ENCODE measurements at regions not wholly inside any gene's neighbourhood (a gene's known extent, or its start where the extent isn't known, plus 50 kb on each side); places are given as distances from the start of the nearest gene placed in this dataset.

- H2AFZ ChIP-seq (ENCODE audit: low read depth, low read length, poor library complexity, severe bottlenecking): no peak overlapping the region
- no peak overlapping the region for H3K4me2 ChIP-seq (ENCODE audit: low read length)
- CTCF ChIA-PET: no interaction called here
- H3K27ac ChIP-seq (ENCODE audit: low read depth, low read length): no peak overlapping the region
- POLR2A ChIA-PET: no interaction called here
- ATAC-seq: no peak
- no peak for DNase-seq (ENCODE audit: low read depth, low spot score)
- RAD21 ChIA-PET (ENCODE audit: low non-redundant PET in 1 of 2, low total read pairs in 2 of 2, uncharacterized antibody in 2 of 2, unreplicated experiment in 2 of 2): no interaction called here
- BruUV-seq (replicated peaks): no TSS peak
- H3K79me2 ChIP-seq (ENCODE audit: insufficient read depth, low read length): no peaks in the 10 kb centered on the region
- intact Hi-C loops (cut with micrococcal nuclease): no loop called here
- H3K4me3 ChIP-seq (replicated peaks in 1 of 2; ENCODE audit: low read depth in 1 of 2, low read length in 2 of 2): no peak overlapping the region
- H4K20me1 ChIP-seq (ENCODE audit: insufficient read depth): no peaks in the 10 kb centered on the region
- no peaks in the 10 kb centered on the region for H3K9me3 ChIP-seq (ENCODE audit: control insufficient read depth in 1 of 2, insufficient read depth in 1 of 2, low read depth in 1 of 2, low read length in 2 of 2)
- H3K9ac ChIP-seq (ENCODE audit: low read length): no peak overlapping the region
- no peaks in the 10 kb centered on the region for H3K27me3 ChIP-seq (ENCODE audit: insufficient read depth, low read length)
- TF ChIP-seq TCF7L2 (IDR thresholded peaks at IDR 0.05; ENCODE audit: borderline replicate concordance, extremely low read depth, insufficient read depth, insufficient read length): no peak
- TF ChIP-seq CTCF (IDR thresholded peaks at IDR 0.05 in 2 of 3, conservative IDR thresholded peaks at IDR 0.05 in 1 of 3; ENCODE audit: borderline replicate concordance in 1 of 3, insufficient read depth in 1 of 3, low read depth in 2 of 3, low read length in 2 of 3): no peak
- no peak for TF ChIP-seq EZH2phosphoT487 (IDR thresholded peaks at IDR 0.05; ENCODE audit: borderline replicate concordance)
- TF ChIP-seq SIN3A (IDR thresholded peaks at IDR 0.05; ENCODE audit: low read depth): no peak
- no peaks in the 10 kb centered on the region for H3K9me2 ChIP-seq (ENCODE audit: insufficient read depth)
- H3K4me1 ChIP-seq (ENCODE audit: control insufficient read depth in 1 of 2, insufficient read depth in 2 of 2, low read length in 2 of 2): no peaks in the 10 kb centered on the region
- H3K36me3 ChIP-seq (ENCODE audit: control insufficient read depth in 1 of 2, insufficient read depth in 2 of 2, low read length in 2 of 2): no peaks in the 10 kb centered on the region
Measured at GRCh38 chr13:65768545-65768944, 1461.6 kb downstream of the PCDH9 start.

GRCh38 chr13:65763811-65764210 lies 1466.3 kb downstream of the PCDH9 start:
- DNase-seq (ENCODE audit: low read depth, low spot score) (no peak), ATAC-seq (no peak)
- Histone ChIP-seq H3K4me1 (ENCODE audit: control insufficient read depth in 1 of 2, insufficient read depth in 2 of 2, low read length in 2 of 2) (no peaks in the 10 kb centered on the region), H3K4me3 (replicated peaks in 1 of 2; ENCODE audit: low read depth in 1 of 2, low read length in 2 of 2) (no peak overlapping the region), H3K9ac (ENCODE audit: low read length) (no peak overlapping the region), H3K27me3 (ENCODE audit: insufficient read depth, low read length) (no peaks in the 10 kb centered on the region), H3K79me2 (ENCODE audit: insufficient read depth, low read length) (no peaks in the 10 kb centered on the region), H4K20me1 (ENCODE audit: insufficient read depth) (no peaks in the 10 kb centered on the region), H2AFZ (ENCODE audit: low read depth, low read length, poor library complexity, severe bottlenecking) (no peak overlapping the region), H3K4me2 (ENCODE audit: low read length) (no peak overlapping the region), H3K27ac (ENCODE audit: low read depth, low read length) (no peak overlapping the region), H3K9me2 (ENCODE audit: insufficient read depth) (no peaks in the 10 kb centered on the region), H3K36me3 (ENCODE audit: control insufficient read depth in 1 of 2, insufficient read depth in 2 of 2, low read length in 2 of 2) (no peaks in the 10 kb centered on the region), H3K9me3 (ENCODE audit: control insufficient read depth in 1 of 2, insufficient read depth in 1 of 2, low read depth in 1 of 2, low read length in 2 of 2) (no peaks in the 10 kb centered on the region)
- BruUV-seq (replicated peaks): no TSS peak
- intact Hi-C loops (cut with micrococcal nuclease): no loop called here
- POLR2A ChIA-PET: no interaction called here
- CTCF ChIA-PET: no interaction called here
- TF ChIP-seq EZH2 (IDR thresholded peaks at IDR 0.05) (no peak), ZBTB33 (IDR thresholded peaks at IDR 0.05; ENCODE audit: extremely low read depth, insufficient replicate concordance, low read length) (no peak), CBX3 (IDR thresholded peaks at IDR 0.05; ENCODE audit: low read depth) (no peak), POLR2AphosphoS5 (IDR thresholded peaks at IDR 0.05; ENCODE audit: low read depth, low read length) (no peak), JUND (IDR thresholded peaks at IDR 0.05) (no peak), CEBPB (IDR thresholded peaks at IDR 0.05; ENCODE audit: low read depth) (no peak), SIN3A (IDR thresholded peaks at IDR 0.05; ENCODE audit: low read depth) (no peak), YY1 (IDR thresholded peaks at IDR 0.05; ENCODE audit: extremely low read depth, insufficient replicate concordance, low read depth, low read length) (no peak)
- RAD21 ChIA-PET (ENCODE audit: low non-redundant PET in 1 of 2, low total read pairs in 2 of 2, uncharacterized antibody in 2 of 2, unreplicated experiment in 2 of 2): no interaction called here

All from HCT116 (cell line).